Thyroid gland (tissue), 4 donors: ENCODE measurements at regions not wholly inside any gene's neighbourhood (a gene's known extent, or its start where the extent isn't known, plus 50 kb on each side); places are given as distances from the start of the nearest gene placed in this dataset.

Experiments used
- DNase-seq, 2 donors: peaks; one replicate each; pipeline ENCODE4 v3.0.0-alpha.2; 2019
- H3K27ac ChIP-seq, 3 donors: fragments of 200-600 bp; sonication (generic); 1 replicate in 2 of 3; 2 replicates in 1 of 3; pipeline ENCODE4 v1.5.1; 2016 to 2019; ENCODE audit warnings: mild to moderate bottlenecking in 1 of 3, moderate library complexity in 1 of 3
- H3K27me3 ChIP-seq: fragments of 200-600 bp; sonication (generic); one replicate; pipeline ENCODE4 v1.5.1; 2019
- H3K36me3 ChIP-seq, 2 donors: fragments of 200-600 bp; sonication (generic); one replicate each; pipeline ENCODE4 v1.5.1; 2016 to 2019
- H3K4me1 ChIP-seq, 2 donors: fragments of 200-600 bp; sonication (generic); one replicate each; pipeline ENCODE4 v1.5.1; 2017 to 2019
- H3K4me3 ChIP-seq, 3 donors: fragments of 200-600 bp; sonication (generic); replicated peaks in 1 of 3; 1 replicate in 2 of 3; 2 replicates in 1 of 3; pipeline ENCODE4 v1.5.1; 2016; ENCODE audit warnings: mild to moderate bottlenecking in 1 of 3
- H3K9me3 ChIP-seq: fragments of 200-600 bp; sonication (generic); one replicate; pipeline ENCODE4 v1.5.1; 2017
- CTCF ChIP-seq, 6 experiments: fragments of 200-600 bp in 3 of 6; fragments of 450-650 bp in 3 of 6; sonication (generic) in 3 of 6; IDR thresholded peaks; one replicate each; pipeline ENCODE4 v1.5.1; 2016 to 2019; ENCODE audit warnings: antibody characterized with exemption in 6 of 6, mild to moderate bottlenecking in 2 of 6, inconsistent platforms in 1 of 6, moderate library complexity in 1 of 6
- POLR2A ChIP-seq, 2 donors: fragments of 450-650 bp; IDR thresholded peaks; one replicate each; pipeline ENCODE4 v1.6.1; 2017; ENCODE audit warnings: antibody characterized with exemption in 2 of 2, mild to moderate bottlenecking in 2 of 2, moderate library complexity in 1 of 2
- WGBS, 2 donors: methylation state at CpG; one replicate each; pipeline ENCODE4 v1.1.5; 2017; 5-methylcytosine and 5-hydroxymethylcytosine counted together
- intact Hi-C: fragments of 100-400 bp; cut with DNase I; formaldehyde crosslinking; loops from one replicate; pipeline ENCODE4 v1.15.1; 2023

- Histone ChIP-seq H3K4me1 (no peaks in the 10 kb centered on the region), H3K9me3 (no peaks in the 10 kb centered on the region), H3K36me3 (no peaks in the 10 kb centered on the region), H3K4me3 (no peak overlapping the region), H3K27ac (no peak overlapping the region), H3K27me3 (no peaks in the 10 kb centered on the region)
- TF ChIP-seq POLR2A (IDR thresholded peaks at IDR 0.05): no peak
- TF ChIP-seq CTCF (IDR thresholded peaks at IDR 0.05): no peak
- DNase-seq: no peak
- intact Hi-C loops: no loop called here
- WGBS, 2 donors: 56 to 77% methylated on average over 2 of the region's 2 CpGs
These were observed 110.7 kb upstream of the GZMB start for GRCh38 chr14:24744641-24745040.

- intact Hi-C loops: no loop called here
- 78 to 85% methylated on average over 2 of the region's 2 CpGs for WGBS, 2 donors
- no peak overlapping the region for H3K27ac ChIP-seq
- H3K4me1 ChIP-seq: no peaks in the 10 kb centered on the region
- DNase-seq: no peak
- H3K36me3 ChIP-seq: no peaks in the 10 kb centered on the region
- H3K4me3 ChIP-seq: no peak overlapping the region
- no peak for TF ChIP-seq POLR2A (IDR thresholded peaks at IDR 0.05)
- no peak for TF ChIP-seq CTCF (IDR thresholded peaks at IDR 0.05)
- no peaks in the 10 kb centered on the region for H3K9me3 ChIP-seq
- H3K27me3 ChIP-seq: no peaks in the 10 kb centered on the region
These were observed 107.9 kb upstream of the GZMB start for GRCh38 chr14:24741871-24742270.

- H3K27me3 ChIP-seq: no peaks in the 10 kb centered on the region
- H3K27ac ChIP-seq: no peak overlapping the region
- DNase-seq: no peak
- no peak overlapping the region for H3K4me3 ChIP-seq
- TF ChIP-seq CTCF (IDR thresholded peaks at IDR 0.05) (no peak), POLR2A (IDR thresholded peaks at IDR 0.05) (no peak)
- H3K9me3 ChIP-seq: no peaks in the 10 kb centered on the region
- H3K36me3 ChIP-seq: no peaks in the 10 kb centered on the region
- H3K4me1 ChIP-seq: no peaks in the 10 kb centered on the region
- intact Hi-C loops: loop anchor here (5.0 kb wide), 1 partner anchor 416 kb away; no protein-coding TSS in a partner anchor
- 0 to 98% methylated on average over 1 of the region's 1 CpG for WGBS, 2 donors
These were observed 102.1 kb upstream of the GZMB start for GRCh38 chr14:24735984-24736630.

- Histone ChIP-seq H3K27ac (no peak overlapping the region), H3K4me3 (no peak overlapping the region), H3K4me1 (no peaks in the 10 kb centered on the region), H3K9me3 (no peaks in the 10 kb centered on the region), H3K27me3 (no peaks in the 10 kb centered on the region), H3K36me3 (no peaks in the 10 kb centered on the region)
- TF ChIP-seq POLR2A (IDR thresholded peaks at IDR 0.05) (no peak), CTCF (IDR thresholded peaks at IDR 0.05) (peak; percentile 23 to 78 (median 70))
- intact Hi-C loops: loop anchor here (5.0 kb wide), 1 partner anchor 417 kb away; no protein-coding TSS in a partner anchor
- DNase-seq: peak; percentile 38 to 50
- 19 to 22% methylated on average over 9 of the region's 9 CpGs for WGBS, 2 donors
These were observed 101.0 kb upstream of the GZMB start for GRCh38 chr14:24734917-24735500.

- Histone ChIP-seq H3K36me3 (no peaks in the 10 kb centered on the region), H3K27ac (no peak overlapping the region), H3K4me1 (no peaks in the 10 kb centered on the region), H3K4me3 (no peak overlapping the region), H3K9me3 (no peaks in the 10 kb centered on the region), H3K27me3 (no peaks in the 10 kb centered on the region)
- intact Hi-C loops: loop anchor here (10.0 kb wide), 1 partner anchor 678 kb away; no protein-coding TSS in a partner anchor
- no peak for TF ChIP-seq POLR2A (IDR thresholded peaks at IDR 0.05)
- no peak for TF ChIP-seq CTCF (IDR thresholded peaks at IDR 0.05)
- 73 to 86% methylated on average over 4 to 6 of the region's 7 CpGs for WGBS, 2 donors
- DNase-seq: no peak
These were observed 92.5 kb upstream of the GZMB start for GRCh38 chr14:24726480-24726879.
